ENCODE measurements at regions not wholly inside any gene's neighbourhood (a gene's known extent, or its start where the extent isn't known, plus 50 kb on each side); places are given as distances from the start of the nearest gene placed in this dataset.

DNA sequence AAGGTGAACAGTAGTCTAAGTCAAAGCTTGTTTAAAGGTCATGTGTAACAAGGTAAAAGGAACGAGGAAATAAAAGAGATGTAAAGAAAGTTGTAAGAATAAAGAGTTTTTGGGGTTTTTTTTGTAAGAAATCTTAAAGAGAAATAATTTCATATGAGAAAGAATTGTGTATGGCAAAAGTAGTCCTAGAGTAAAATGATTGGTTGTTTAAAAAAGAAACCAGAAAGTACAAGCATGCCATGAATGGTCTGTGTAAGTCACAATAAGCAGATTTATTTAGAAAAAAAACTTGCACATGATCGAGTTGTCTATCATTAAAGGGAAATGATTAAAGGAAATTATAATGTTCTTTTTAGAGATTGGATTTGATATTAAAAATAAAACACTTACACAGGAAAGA, 172.6 kb upstream of the TUSC1 start:
- Histone ChIP-seq H3K36me3 (ENCODE audit: insufficient read depth, low read length, poor library complexity, severe bottlenecking) (no peaks in the 10 kb centered on the region), H3K4me1 (ENCODE audit: insufficient read depth, low read length, poor library complexity, severe bottlenecking) (no peaks in the 10 kb centered on the region), H3K27me3 (replicated peaks; ENCODE audit: insufficient read depth, low read depth, low read length, poor library complexity) (no peaks in the 10 kb centered on the region), H3K9me3 (ENCODE audit: low read depth, low read length, poor library complexity, severe bottlenecking) (peaks cover 3% of the 10 kb centered on the region), H3K27ac (ENCODE audit: low read depth, low read length, poor library complexity, severe bottlenecking) (no peak overlapping the region), H3K4me3 (ENCODE audit: low read depth, low read length, poor library complexity, severe bottlenecking) (no peak overlapping the region)
- TF ChIP-seq, protein P1, sequence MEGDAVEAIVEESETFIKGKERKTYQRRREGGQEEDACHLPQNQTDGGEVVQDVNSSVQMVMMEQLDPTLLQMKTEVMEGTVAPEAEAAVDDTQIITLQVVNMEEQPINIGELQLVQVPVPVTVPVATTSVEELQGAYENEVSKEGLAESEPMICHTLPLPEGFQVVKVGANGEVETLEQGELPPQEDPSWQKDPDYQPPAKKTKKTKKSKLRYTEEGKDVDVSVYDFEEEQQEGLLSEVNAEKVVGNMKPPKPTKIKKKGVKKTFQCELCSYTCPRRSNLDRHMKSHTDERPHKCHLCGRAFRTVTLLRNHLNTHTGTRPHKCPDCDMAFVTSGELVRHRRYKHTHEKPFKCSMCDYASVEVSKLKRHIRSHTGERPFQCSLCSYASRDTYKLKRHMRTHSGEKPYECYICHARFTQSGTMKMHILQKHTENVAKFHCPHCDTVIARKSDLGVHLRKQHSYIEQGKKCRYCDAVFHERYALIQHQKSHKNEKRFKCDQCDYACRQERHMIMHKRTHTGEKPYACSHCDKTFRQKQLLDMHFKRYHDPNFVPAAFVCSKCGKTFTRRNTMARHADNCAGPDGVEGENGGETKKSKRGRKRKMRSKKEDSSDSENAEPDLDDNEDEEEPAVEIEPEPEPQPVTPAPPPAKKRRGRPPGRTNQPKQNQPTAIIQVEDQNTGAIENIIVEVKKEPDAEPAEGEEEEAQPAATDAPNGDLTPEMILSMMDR (conservative IDR thresholded peaks at IDR 0.05; ENCODE audit: low read depth, low read length): no peak
- TF ChIP-seq EZH2 (IDR thresholded peaks at IDR 0.05; ENCODE audit: borderline replicate concordance, low read depth, low read length, poor library complexity, severe bottlenecking): no peak
- DNase-seq (ENCODE audit: low spot score): no peak
- intact Hi-C loops (cut with micrococcal nuclease; ENCODE audit: unreplicated experiment): no loop called here
- CTCF ChIA-PET: no interaction called here
- POLR2A ChIA-PET (ENCODE audit: low non-redundant PET): no interaction called here
- BruUV-seq (replicated peaks): no TSS peak

DNA sequence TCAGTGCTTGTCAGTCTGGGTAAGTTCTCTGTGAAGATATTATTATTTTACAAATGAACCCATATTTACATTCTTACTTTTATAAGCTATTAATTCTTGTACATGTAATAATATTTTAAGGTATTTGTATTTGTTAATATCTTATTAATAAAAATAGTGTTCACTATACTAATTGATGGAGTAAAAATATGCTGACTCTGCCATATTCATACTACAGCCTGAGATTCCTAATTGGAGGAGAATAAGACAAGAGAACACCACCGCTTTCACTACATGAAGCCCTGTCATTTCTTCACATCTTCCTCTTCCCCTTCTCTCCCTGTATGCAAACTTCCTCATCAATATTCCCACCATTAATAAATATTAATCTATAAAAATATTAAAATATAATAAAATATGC, 167.6 kb upstream of the TUSC1 start:
- BruUV-seq (replicated peaks): no TSS peak
- Histone ChIP-seq H3K27me3 (replicated peaks; ENCODE audit: insufficient read depth, low read depth, low read length, poor library complexity) (no peaks in the 10 kb centered on the region), H3K9me3 (ENCODE audit: low read depth, low read length, poor library complexity, severe bottlenecking) (no peaks in the 10 kb centered on the region), H3K27ac (ENCODE audit: low read depth, low read length, poor library complexity, severe bottlenecking) (no peak overlapping the region), H3K4me3 (ENCODE audit: low read depth, low read length, poor library complexity, severe bottlenecking) (no peak overlapping the region), H3K4me1 (ENCODE audit: insufficient read depth, low read length, poor library complexity, severe bottlenecking) (no peaks in the 10 kb centered on the region), H3K36me3 (ENCODE audit: insufficient read depth, low read length, poor library complexity, severe bottlenecking) (no peaks in the 10 kb centered on the region)
- DNase-seq (ENCODE audit: low spot score): no peak
- POLR2A ChIA-PET (ENCODE audit: low non-redundant PET): no interaction called here
- TF ChIP-seq, protein P1 (conservative IDR thresholded peaks at IDR 0.05; ENCODE audit: low read depth, low read length): no peak
- TF ChIP-seq EZH2 (IDR thresholded peaks at IDR 0.05; ENCODE audit: borderline replicate concordance, low read depth, low read length, poor library complexity, severe bottlenecking): no peak
- CTCF ChIA-PET: no interaction called here
- intact Hi-C loops (cut with micrococcal nuclease; ENCODE audit: unreplicated experiment): no loop called here

DNA sequence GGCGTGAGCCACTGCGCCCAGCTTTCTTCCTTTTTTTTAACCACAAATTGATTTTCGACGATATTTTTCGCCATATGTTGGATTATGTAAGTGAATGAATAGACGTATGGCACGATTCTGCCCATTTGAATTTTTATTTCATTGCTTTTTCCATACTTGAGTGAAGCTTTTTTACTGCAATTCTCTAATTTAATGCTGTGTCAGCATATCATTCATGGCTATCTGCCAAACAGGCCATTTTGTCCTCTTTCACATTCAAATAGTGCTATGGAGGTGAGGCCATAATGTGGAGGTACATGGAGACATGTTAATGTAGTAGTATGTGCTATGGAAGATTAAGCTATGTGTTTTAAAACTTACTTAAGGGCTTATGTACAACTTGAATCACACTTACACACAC, 152.1 kb upstream of the TUSC1 start:
- CTCF ChIA-PET: no interaction called here
- POLR2A ChIA-PET (ENCODE audit: low non-redundant PET): no interaction called here
- Histone ChIP-seq H3K4me1 (ENCODE audit: insufficient read depth, low read length, poor library complexity, severe bottlenecking) (no peaks in the 10 kb centered on the region), H3K4me3 (ENCODE audit: low read depth, low read length, poor library complexity, severe bottlenecking) (no peak overlapping the region), H3K27me3 (replicated peaks; ENCODE audit: insufficient read depth, low read depth, low read length, poor library complexity) (no peaks in the 10 kb centered on the region), H3K27ac (ENCODE audit: low read depth, low read length, poor library complexity, severe bottlenecking) (no peak overlapping the region), H3K36me3 (ENCODE audit: insufficient read depth, low read length, poor library complexity, severe bottlenecking) (no peaks in the 10 kb centered on the region), H3K9me3 (ENCODE audit: low read depth, low read length, poor library complexity, severe bottlenecking) (no peaks in the 10 kb centered on the region)
- TF ChIP-seq, protein P1 (conservative IDR thresholded peaks at IDR 0.05; ENCODE audit: low read depth, low read length): no peak
- TF ChIP-seq EZH2 (IDR thresholded peaks at IDR 0.05; ENCODE audit: borderline replicate concordance, low read depth, low read length, poor library complexity, severe bottlenecking): no peak
- intact Hi-C loops (cut with micrococcal nuclease; ENCODE audit: unreplicated experiment): no loop called here
- no TSS peak for BruUV-seq (replicated peaks)
- DNase-seq (ENCODE audit: low spot score): no peak

All from A673 (cell line).